DMS79 (cell line): ENCODE measurements at regions not wholly inside any gene's neighbourhood (a gene's known extent, or its start where the extent isn't known, plus 50 kb on each side); places are given as distances from the start of the nearest gene placed in this dataset.
A peak's percentile ranks its signal among the peaks of the same experiment; 100 is the strongest.

Source experiments
- DNase-seq: peaks from one replicate; lab custom pipeline; 2025; lab: John Stamatoyannopoulos, UW

DNA sequence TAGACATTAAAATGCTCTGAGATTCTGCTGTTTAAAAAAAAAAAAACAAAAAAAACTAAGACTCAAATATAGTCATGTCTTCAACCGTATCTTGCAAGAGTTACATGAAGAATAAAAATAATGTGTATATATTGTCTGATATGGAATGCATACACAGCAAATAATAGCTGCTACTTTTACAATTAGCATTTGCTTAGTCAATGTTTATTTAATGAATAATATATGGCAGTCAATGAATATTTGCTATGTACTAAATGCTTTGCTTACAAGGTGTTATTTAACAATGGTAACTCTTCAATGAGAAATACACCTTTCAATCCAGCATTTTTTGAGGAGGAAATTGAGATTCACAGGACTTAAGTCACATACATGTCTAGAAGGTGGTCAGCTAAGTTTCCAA is 718.8 kb upstream of the SOX9 start:
- no peak for DNase-seq

GRCh38 chr17:71402661-71403141 is 718.1 kb upstream of the SOX9 start:
- DNase-seq: no peak

DNA sequence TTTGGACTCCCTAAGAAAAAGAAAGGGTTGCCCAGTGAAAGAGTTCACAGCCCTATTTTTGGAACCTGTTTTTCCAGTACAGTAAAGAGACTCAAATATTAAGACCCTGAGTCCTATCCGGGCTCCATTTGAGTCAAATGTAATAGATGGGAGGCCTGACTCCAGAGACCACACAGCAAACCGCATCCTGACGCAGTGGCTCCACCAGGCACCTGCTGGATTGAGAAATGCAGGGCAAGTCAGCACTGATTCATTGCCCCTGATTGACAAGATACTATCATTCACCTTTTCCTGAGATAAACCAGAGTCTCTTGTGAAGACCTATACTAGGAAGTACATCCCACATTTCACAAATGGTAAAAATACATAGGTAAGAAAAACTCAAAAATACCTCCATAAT is 715.7 kb upstream of the SOX9 start:
- no peak for DNase-seq

- no peak for DNase-seq
Measured at GRCh38 chr17:71407981-71408380, 712.8 kb upstream of the SOX9 start.

DNA sequence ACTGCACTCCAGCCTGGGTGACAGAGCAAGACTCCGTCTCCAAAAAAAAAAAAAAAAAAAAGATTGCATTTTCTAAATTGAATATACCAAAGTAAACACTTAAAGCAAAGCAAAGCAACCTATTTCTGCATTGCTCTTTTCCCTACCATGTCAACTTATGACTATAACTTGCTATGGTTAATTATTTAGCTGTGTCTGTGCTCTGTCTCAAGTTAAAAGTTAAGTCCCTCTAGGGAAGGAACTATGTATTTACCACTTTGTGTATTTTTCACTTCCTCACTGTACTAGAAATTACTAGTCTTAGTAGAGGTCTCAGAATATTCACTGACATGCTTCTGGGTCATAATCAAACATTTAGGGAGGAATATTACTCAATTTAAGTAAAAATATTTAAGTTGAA is 711.7 kb upstream of the SOX9 start:
- no peak for DNase-seq

DNA sequence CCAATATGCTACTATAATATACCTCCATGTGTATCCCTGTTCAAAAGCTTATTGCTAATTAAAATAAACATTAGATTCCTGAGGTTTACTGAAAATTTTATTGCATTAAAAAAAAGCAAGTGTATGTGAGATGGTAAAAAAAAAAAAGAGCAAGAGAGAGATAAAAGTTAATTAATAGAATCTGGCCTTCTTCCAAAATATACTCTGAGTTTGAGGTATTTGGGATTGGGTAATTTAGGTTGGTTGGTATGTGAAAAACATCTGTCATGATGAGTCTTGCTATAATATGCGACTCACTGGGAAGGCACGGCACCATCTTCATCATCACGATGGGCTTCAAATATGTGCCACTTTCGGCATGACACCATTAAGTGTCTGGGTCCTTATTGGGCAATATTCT is 711.1 kb upstream of the SOX9 start:
- DNase-seq: no peak

DNA sequence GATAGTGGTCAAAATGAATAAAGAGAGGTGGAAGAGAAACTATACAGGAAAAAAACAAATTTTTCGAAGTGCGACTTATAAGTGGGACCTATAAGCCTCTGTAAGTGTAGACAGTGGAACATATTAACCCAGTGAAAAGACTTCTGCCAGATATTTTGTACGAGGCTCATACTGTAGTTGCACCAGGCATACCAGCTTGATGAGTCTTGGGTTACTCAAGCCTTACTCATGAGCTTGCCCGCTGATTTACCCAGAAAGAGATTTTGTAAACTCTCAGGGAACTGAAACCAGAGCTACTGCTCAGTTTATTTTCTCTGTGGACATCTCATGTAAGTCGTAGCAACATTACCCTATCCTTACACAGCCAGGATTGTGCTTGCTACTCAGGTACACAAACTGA is 708.0 kb upstream of the SOX9 start:
- DNase-seq: no peak

DNA sequence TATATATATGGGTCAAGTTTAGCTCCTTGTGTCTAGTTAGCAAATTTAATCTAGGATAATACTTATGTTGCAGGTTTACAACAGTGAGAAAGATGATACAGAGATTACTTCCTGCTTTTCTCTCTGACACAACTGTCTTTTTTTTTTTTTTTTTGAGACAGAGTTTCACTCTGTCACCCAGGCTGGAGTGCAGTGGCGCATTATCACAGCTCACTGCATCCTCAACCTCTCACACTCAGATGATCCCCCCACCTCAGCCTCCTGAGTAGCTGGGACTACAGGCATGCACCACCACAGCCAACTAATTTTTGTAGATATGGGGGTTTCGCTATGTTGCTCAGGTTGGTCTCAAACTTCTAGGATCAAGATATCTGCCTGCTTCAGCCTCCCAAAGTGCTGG is 706.9 kb upstream of the SOX9 start:
- DNase-seq: no peak

DNA sequence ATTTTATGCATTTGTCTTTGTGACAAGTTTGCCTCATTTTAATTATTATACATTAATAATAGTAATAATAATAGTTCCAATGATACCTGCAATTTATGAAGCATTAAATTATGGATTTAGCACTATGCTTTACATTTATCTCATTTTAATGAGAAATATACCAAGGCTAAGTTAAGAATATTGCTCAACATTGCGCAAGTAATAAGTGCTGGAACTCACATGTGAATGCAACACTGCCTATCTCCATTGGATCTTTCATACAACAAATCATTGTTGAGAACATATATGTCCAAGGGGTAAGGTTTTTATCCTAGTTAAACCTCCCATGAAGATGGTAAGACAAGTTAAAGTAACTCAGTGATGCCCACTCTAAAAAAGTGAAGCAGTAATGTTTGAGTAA is 703.7 kb upstream of the SOX9 start:
- DNase-seq: no peak

GRCh38 chr17:71422968-71423367 is 697.9 kb upstream of the SOX9 start:
- no peak for DNase-seq

GRCh38 chr17:71423871-71424546 is 696.8 kb upstream of the SOX9 start:
- no peak for DNase-seq

- DNase-seq: no peak
Measured at GRCh38 chr17:71427801-71428200, 693.0 kb upstream of the SOX9 start.

DNA sequence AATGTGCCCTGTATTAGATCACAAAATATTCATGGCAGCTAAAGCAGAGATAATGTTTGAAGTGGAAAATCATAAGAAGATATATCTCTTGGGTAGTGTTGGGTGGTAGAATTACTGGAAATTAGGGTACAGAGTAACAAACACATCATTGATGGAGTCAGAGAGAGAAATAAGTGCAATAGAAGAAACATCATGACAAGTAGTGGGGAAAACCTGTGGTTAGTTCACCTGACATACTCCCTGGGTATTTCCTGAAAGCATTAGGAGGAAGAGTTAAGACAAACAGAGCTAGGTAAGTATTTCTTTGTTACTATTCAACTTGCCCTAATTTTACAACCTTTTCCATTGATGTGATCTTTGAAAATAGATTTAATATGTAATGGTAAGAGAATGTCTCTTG is 691.9 kb upstream of the SOX9 start:
- no peak for DNase-seq

DNA sequence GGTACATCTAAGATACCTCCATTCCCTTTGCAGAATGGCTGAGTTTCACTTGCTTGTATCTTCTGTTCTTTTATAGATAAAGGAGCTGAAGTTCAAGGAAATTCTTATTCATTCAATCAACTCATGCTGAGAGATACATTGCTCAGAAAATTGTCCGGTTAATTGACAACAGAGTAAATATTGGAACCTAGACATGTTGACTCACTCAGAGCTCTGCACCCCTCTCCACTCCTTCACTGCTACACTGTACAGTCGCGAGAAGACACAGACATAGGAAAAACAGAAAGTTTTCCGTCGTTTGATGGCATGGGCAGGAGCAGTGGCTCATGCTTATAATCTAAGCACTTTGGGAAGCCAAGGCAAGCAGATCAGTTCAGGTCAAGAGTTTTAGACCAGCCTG is 690.5 kb upstream of the SOX9 start:
- no peak for DNase-seq

DNA sequence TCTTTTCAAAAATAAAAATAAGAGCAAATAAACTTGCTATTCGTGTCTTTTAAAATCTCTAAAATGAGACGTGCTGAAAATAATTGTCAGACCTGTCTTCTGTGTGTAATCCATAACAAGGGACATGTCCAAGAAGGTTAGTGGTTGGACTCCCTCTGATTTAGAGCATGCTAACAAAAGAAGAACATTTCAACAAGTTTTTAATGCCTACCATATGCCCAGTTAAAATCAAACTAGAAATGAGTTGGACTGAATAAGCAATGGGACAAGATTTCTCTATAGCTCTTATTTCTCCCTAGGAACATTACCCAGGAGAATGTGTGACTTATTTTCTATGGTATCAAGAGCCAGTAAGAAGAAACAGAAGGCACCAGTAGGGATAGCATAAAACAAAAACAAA is 689.7 kb upstream of the SOX9 start:
- no peak for DNase-seq

DNA sequence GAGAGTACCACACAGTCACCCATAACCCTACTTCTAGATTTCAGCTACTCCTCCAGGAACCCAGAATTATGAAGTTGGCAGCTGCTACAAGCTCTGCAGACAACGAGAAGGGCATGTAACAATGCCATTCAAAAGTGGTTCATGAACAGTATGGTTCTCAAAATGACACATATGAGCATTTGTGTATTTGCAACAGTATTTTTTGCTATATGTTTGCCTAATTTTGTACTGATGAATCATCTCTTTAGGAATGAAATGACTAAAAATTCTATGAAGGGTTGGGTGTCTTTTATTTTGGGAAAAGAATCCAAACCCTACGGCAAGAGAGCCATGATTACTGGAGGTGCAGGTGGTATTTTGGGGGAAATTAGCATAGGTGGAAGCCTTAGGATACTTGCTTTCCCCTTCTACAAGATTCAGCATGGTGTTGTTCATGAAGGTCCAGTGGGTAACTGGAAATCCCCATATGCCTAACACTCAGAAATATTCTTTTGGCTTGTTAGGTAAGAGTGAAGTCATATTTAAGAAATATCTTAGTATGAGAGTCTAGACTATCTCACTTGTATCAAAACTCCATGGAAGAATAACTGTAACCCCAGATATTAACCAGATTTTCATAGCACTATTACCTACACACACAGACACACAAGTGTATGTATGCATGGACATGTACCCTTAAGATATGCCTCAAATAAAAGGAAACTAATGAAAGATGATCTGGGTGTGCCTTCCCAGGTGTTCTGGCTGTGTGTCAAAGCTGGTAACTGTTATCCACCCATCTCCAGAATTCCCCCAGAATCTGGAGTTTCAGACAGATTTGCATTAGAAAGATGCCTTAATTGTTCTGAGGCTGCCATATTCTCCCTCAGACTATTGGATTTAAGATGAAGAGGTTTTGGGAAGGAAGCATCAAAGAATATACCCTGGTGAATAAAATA is 688.2 kb upstream of the SOX9 start:
- no peak for DNase-seq

DNA sequence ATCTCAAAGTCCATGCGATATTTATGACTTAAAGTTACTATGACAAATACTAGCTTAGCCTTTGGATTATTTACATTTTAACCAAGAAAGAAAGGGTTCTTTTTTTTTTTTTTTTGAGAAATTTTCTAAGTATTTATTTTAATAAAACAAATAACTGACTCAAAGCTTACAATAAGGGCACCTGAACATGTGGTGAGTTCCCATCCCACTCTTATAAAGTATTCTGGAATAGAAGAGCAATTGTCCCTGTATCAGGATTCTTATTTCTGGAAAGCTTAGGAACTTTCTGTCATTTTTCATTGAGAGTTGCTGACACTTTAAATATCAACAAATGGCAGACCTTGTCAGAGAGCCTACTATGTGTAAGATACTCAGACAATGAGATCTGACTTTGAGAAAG is 686.1 kb upstream of the SOX9 start:
- DNase-seq: no peak

DNA sequence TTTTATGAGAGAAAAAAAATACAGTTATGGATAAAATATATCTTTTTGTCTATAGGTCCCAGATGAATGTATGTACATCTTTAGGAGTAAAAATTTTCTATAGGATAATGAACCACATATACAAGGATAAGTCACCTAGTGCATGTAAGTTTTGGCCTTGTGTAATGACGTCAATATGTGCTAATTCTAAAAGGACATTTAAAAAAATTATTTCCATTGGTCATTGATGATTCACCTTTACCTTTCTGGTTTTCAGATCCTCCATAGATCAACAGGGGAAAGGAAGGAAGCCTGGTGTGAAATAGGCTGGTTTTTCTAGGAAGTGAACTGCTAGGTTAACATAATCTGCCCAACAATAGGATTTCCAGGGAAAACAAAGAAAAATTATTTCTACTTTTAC is 684.3 kb upstream of the SOX9 start:
- no peak for DNase-seq

GRCh38 chr17:71437166-71437565 is 683.7 kb upstream of the SOX9 start:
- no peak for DNase-seq

DNA sequence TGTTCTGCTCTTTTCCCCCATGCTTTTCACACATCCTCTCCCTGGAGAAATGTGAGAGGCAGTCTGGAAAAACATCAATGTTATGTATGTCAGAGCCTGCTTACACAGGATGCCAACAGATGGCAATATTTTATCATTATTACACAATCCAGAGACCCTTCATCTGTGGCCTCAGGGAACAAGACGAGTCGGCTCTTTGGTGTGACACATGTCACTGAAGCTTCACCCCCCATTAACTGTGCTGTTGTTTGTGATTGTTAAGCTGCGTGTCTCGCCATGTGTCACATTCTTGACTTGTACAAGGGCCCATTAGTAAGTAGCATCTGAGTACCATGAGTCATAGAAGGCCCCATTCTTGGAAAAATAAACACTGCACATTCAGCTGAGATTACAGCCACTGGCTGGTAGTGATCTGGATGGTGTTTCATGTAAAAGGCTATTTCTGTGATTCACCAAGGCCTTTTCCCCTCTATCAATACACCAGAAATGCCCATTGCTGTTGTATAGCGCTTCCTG is 682.1 kb upstream of the SOX9 start:
- peak; percentile 32 for DNase-seq

- no peak for DNase-seq
Measured at GRCh38 chr17:71440513-71440912, 680.3 kb upstream of the SOX9 start.

- peak; percentile 55 for DNase-seq
Measured at GRCh38 chr17:71441098-71441497, 679.7 kb upstream of the SOX9 start.

DNA sequence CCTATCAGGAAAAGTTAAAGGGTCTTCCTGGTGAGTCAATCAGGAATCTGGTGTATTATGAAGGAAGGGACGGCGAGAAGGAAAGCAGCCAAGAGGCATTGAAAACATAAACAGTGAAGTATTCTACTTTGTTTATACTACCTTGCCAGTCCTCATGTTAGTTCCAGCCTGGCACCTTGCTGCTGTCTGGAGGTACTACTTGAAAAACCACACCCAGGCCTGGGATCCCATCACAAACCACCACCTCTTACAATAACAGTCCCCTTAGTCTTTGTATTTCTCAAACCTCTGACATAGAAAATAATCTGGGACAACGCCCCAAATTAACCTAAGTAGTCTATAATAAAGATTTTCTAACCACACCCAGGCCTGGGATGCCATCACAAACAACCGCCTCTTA is 676.7 kb upstream of the SOX9 start:
- no peak for DNase-seq
